K562 (cell line): ENCODE measurements at regions not wholly inside any gene's neighbourhood (a gene's known extent, or its start where the extent isn't known, plus 50 kb on each side); places are given as distances from the start of the nearest gene placed in this dataset.

ENCODE experiments used
- CAMTA2 ChIP-seq: fragments of 250-450 bp; sonication (Bioruptor Pico); conservative IDR thresholded peaks from 2 replicates; pipeline ENCODE4 v1.5.1; 2022
- CREM ChIP-seq: IDR thresholded peaks from 2 replicates; pipeline ENCODE4 v1.6.1; 2014; ENCODE audit warnings: antibody characterized with exemption, low read depth
- CTCF ChIP-seq, 3 experiments: IDR thresholded peaks in 2 of 3; conservative IDR thresholded peaks in 1 of 3; 2 replicates each; pipeline ENCODE4 v1.5.1; 2011 to 2012; ENCODE audit warnings: low read length in 3 of 3, mild to moderate bottlenecking in 3 of 3, control low read depth in 2 of 3, improper control_type of control experiment in 1 of 3, inconsistent platforms in 1 of 3, low read depth in 1 of 3, mixed read lengths in 1 of 3, moderate library complexity in 1 of 3; ENCODE audit not compliant: insufficient read depth in 2 of 3
- EHMT2 ChIP-seq: fragments of 450-650 bp; IDR thresholded peaks from 2 replicates; pipeline ENCODE4 v1.6.1; 2018; ENCODE audit warnings: antibody characterized with exemption
- EZH2 ChIP-seq: IDR thresholded peaks from 2 replicates; pipeline ENCODE4 v1.6.1; 2012; ENCODE audit warnings: low read depth, mild to moderate bottlenecking, inconsistent platforms, low read length, borderline replicate concordance
- FOSL1 ChIP-seq: fragments of 200-800 bp; sonication (Bioruptor generic); conservative IDR thresholded peaks from 2 replicates; pipeline ENCODE4 v1.6.1; 2016; ENCODE audit warnings: missing genetic modification characterization, missing compliant biosample characterization
- JUNB ChIP-seq: fragments of 450-650 bp; formaldehyde crosslinking; conservative IDR thresholded peaks from 2 replicates; pipeline ENCODE4 v1.4.0; 2020; ENCODE audit warnings: mild to moderate bottlenecking
- MAX ChIP-seq: sonication (generic); formaldehyde crosslinking; IDR thresholded peaks from 2 replicates; pipeline ENCODE4 v1.9.0; 2022; ENCODE audit warnings: mild to moderate bottlenecking, missing genetic modification reagents
- MYBL2 ChIP-seq, 2 experiments: fragments of 450-650 bp in 1 of 2; sonication (generic) in 1 of 2; formaldehyde crosslinking in 1 of 2; IDR thresholded peaks; 2 replicates each; pipeline versions ENCODE4 v1.6.1 to v1.8.1; 2017 to 2022; ENCODE audit warnings: borderline replicate concordance in 1 of 2, inconsistent platforms in 1 of 2, low read depth in 1 of 2, mild to moderate bottlenecking in 1 of 2, missing genetic modification reagents in 1 of 2, moderate library complexity in 1 of 2
- NFIC ChIP-seq: fragments of 450-650 bp; IDR thresholded peaks from 2 replicates; pipeline ENCODE4 v1.6.1; 2017; ENCODE audit warnings: mild to moderate bottlenecking, inconsistent platforms
- ZNF212 ChIP-seq: fragments of 450-650 bp; formaldehyde crosslinking; IDR thresholded peaks from 2 replicates; pipeline ENCODE4 v1.4.0; 2020; ENCODE audit warnings: mild to moderate bottlenecking

- TF ChIP-seq EHMT2 = no peak
- TF ChIP-seq CTCF (IDR thresholded peaks at IDR 0.05 in 2 of 3, conservative IDR thresholded peaks at IDR 0.05 in 1 of 3; ENCODE audit: insufficient read depth in 2 of 3, low read depth in 1 of 3, low read length in 3 of 3) = no peak
- no peak for TF ChIP-seq EZH2
- no peak for TF ChIP-seq JUNB (CRISPR knock-in tag)
- TF ChIP-seq MAX (CRISPR knock-in tag) = no peak
- TF ChIP-seq CREM = no peak
- TF ChIP-seq NFIC = no peak
- no peak for TF ChIP-seq CAMTA2 (CRISPR knock-in tag)
- TF ChIP-seq FOSL1 (tag) = no peak
- no peak for TF ChIP-seq MYBL2 (IDR thresholded peaks at IDR 0.05; ENCODE audit: low read depth)
- TF ChIP-seq MYBL2 (CRISPR knock-in tag; IDR thresholded peaks at IDR 0.05; ENCODE audit: borderline replicate concordance) = no peak
- no peak for TF ChIP-seq ZNF212
Observed at GRCh38 chr9:106298997-106299396, 564.0 kb upstream of the ZNF462 start.
